ENCODE measurements at regions not wholly inside any gene's neighbourhood (a gene's known extent, or its start where the extent isn't known, plus 50 kb on each side); places are given as distances from the start of the nearest gene placed in this dataset.
"Not testable (repeated sequence)": the region's sequence is repeated elsewhere in the genome, so short reads cannot be mapped to it uniquely, and the experiment has no call there.

GRCh38 chr9:73441223-73441622, 289.6 kb downstream of the ANXA1 start:
- TF ChIP-seq POLR2A (IDR thresholded peaks at IDR 0.05) (no peak), CTCF (IDR thresholded peaks at IDR 0.05) (no peak), POLR2AphosphoS5 (IDR thresholded peaks at IDR 0.05) (no peak), EP300 (IDR thresholded peaks at IDR 0.05) (no peak)
- intact Hi-C loops (cut with DNase I; ENCODE audit: low total_unique reads) = no loop called here
- no peak overlapping the region for H3K27ac ChIP-seq
- no peaks in the 10 kb centered on the region for H3K27me3 ChIP-seq
- 71 to 95% (median 78%) methylated on average over 1 of the region's 1 CpG for WGBS, 5 donors
- no peak for DNase-seq
- no peaks in the 10 kb centered on the region for H3K36me3 ChIP-seq
- no peaks in the 10 kb centered on the region for H3K9me3 ChIP-seq
- H3K4me3 ChIP-seq = no peak overlapping the region
- no peaks in the 10 kb centered on the region for H3K4me1 ChIP-seq

- Histone ChIP-seq H3K4me3 (no peak overlapping the region), H3K36me3 (no peaks in the 10 kb centered on the region), H3K4me1 (no peaks in the 10 kb centered on the region), H3K9me3 (no peaks in the 10 kb centered on the region), H3K27ac (no peak overlapping the region), H3K27me3 (no peaks in the 10 kb centered on the region)
- intact Hi-C loops (cut with DNase I; ENCODE audit: low total_unique reads) = no loop called here
- WGBS, 5 donors = 53 to 63% (median 54%) methylated on average over 5 of the region's 5 CpGs
- DNase-seq = no peak
- TF ChIP-seq EP300 (IDR thresholded peaks at IDR 0.05) (no peak), POLR2A (IDR thresholded peaks at IDR 0.05) (no peak), POLR2AphosphoS5 (IDR thresholded peaks at IDR 0.05) (no peak), CTCF (IDR thresholded peaks at IDR 0.05) (no peak)
Observed at GRCh38 chr9:73441890-73442818, 290.5 kb downstream of the ANXA1 start.

GRCh38 chr9:73444821-73445220, 293.2 kb downstream of the ANXA1 start:
- WGBS, 5 donors = 18 to 46% (median 25%) methylated on average over 1 of the region's 1 CpG
- H3K27ac ChIP-seq = no peak overlapping the region
- no peaks in the 10 kb centered on the region for H3K36me3 ChIP-seq
- H3K9me3 ChIP-seq = no peaks in the 10 kb centered on the region
- no peak overlapping the region for H3K4me3 ChIP-seq
- no peak for TF ChIP-seq POLR2AphosphoS5 (IDR thresholded peaks at IDR 0.05)
- TF ChIP-seq CTCF (IDR thresholded peaks at IDR 0.05) = no peak
- no peak for TF ChIP-seq EP300 (IDR thresholded peaks at IDR 0.05)
- TF ChIP-seq POLR2A (IDR thresholded peaks at IDR 0.05) = no peak
- H3K27me3 ChIP-seq = no peaks in the 10 kb centered on the region
- intact Hi-C loops (cut with DNase I; ENCODE audit: low total_unique reads) = no loop called here
- no peaks in the 10 kb centered on the region for H3K4me1 ChIP-seq
- no peak for DNase-seq

- WGBS, 5 donors = 0 to 46% (median 36%) methylated on average over 1 of the region's 1 CpG
- H3K27ac ChIP-seq; H3K9me3 ChIP-seq; H3K27me3 ChIP-seq; H3K4me3 ChIP-seq; H3K36me3 ChIP-seq; intact Hi-C loops (cut with DNase I; ENCODE audit: low total_unique reads); DNase-seq; H3K4me1 ChIP-seq: not testable (repeated sequence)
Observed at GRCh38 chr9:73445384-73445783, 293.7 kb downstream of the ANXA1 start.

- H3K36me3 ChIP-seq = no peaks in the 10 kb centered on the region
- no peaks in the 10 kb centered on the region for H3K4me1 ChIP-seq
- H3K4me3 ChIP-seq = no peak overlapping the region
- TF ChIP-seq CTCF (IDR thresholded peaks at IDR 0.05) = no peak
- intact Hi-C loops (cut with DNase I; ENCODE audit: low total_unique reads) = no loop called here
- no peaks in the 10 kb centered on the region for H3K27me3 ChIP-seq
- DNase-seq = no peak
- H3K27ac ChIP-seq = no peak overlapping the region
- H3K9me3 ChIP-seq = no peaks in the 10 kb centered on the region
Observed at GRCh38 chr9:73446306-73446705, 294.6 kb downstream of the ANXA1 start.

All from stomach (tissue), 8 donors.